Muscle layer of colon (tissue), 2 donors: ENCODE measurements at regions not wholly inside any gene's neighbourhood (a gene's known extent, or its start where the extent isn't known, plus 50 kb on each side); places are given as distances from the start of the nearest gene placed in this dataset.

Experiments used
- H3K27ac ChIP-seq: one replicate; pipeline ENCODE4 v1.7.0; 2013; ENCODE audit warnings: low read depth, mild to moderate bottlenecking, low read length, moderate library complexity
- H3K27me3 ChIP-seq, 2 donors: one replicate each; pipeline ENCODE4 v1.7.0; 2013; ENCODE audit warnings: low read length in 2 of 2, mild to moderate bottlenecking in 2 of 2; ENCODE audit not compliant: insufficient read depth in 2 of 2, control insufficient read depth in 1 of 2
- H3K36me3 ChIP-seq: one replicate; pipeline ENCODE4 v1.7.0; 2013; ENCODE audit warnings: mild to moderate bottlenecking, low read length; ENCODE audit not compliant: insufficient read depth
- H3K4me1 ChIP-seq: one replicate; pipeline ENCODE4 v1.7.0; 2013; ENCODE audit warnings: mild to moderate bottlenecking, low read length; ENCODE audit not compliant: insufficient read depth
- H3K4me3 ChIP-seq, 2 donors: one replicate each; pipeline ENCODE4 v1.7.0; 2013; ENCODE audit warnings: low read length in 2 of 2, low read depth in 1 of 2, mild to moderate bottlenecking in 1 of 2, moderate library complexity in 1 of 2
- H3K9ac ChIP-seq: one replicate; pipeline ENCODE4 v1.7.0; 2013; ENCODE audit warnings: low read length
- H3K9me3 ChIP-seq: one replicate; pipeline ENCODE4 v1.7.0; 2013; ENCODE audit warnings: mild to moderate bottlenecking, low read length
- donor health status: abdominal sarcoma.
- donor health status: Adenocarcinoma of cecum.

GRCh38 chr11:35079611-35080010 lies 59.4 kb upstream of the CD44 start:
- H3K36me3 ChIP-seq, result no peaks in the 10 kb centered on the region
- H3K27ac ChIP-seq, result no peak overlapping the region
- H3K9ac ChIP-seq, result no peak overlapping the region
- H3K9me3 ChIP-seq, result no peaks in the 10 kb centered on the region
- no peak overlapping the region for H3K4me3 ChIP-seq
- H3K4me1 ChIP-seq, result peaks cover 26% of the 10 kb centered on the region
- no peaks in the 10 kb centered on the region for H3K27me3 ChIP-seq

- Histone ChIP-seq H3K4me1 (peaks cover 48% of the 10 kb centered on the region), H3K27me3 (no peaks in the 10 kb centered on the region), H3K9ac (no peak overlapping the region), H3K4me3 (no peak overlapping the region), H3K9me3 (no peaks in the 10 kb centered on the region), H3K36me3 (no peaks in the 10 kb centered on the region), H3K27ac (peak overlapping the region; percentile 59)
Measured at GRCh38 chr11:35082321-35083180, 56.4 kb upstream of the CD44 start.

GRCh38 chr11:35083181-35083430 lies 55.9 kb upstream of the CD44 start:
- Histone ChIP-seq H3K27ac (peak overlapping the region; percentile 59), H3K27me3 (no peaks in the 10 kb centered on the region), H3K9me3 (no peaks in the 10 kb centered on the region), H3K9ac (no peak overlapping the region), H3K4me1 (peaks cover 53% of the 10 kb centered on the region), H3K36me3 (no peaks in the 10 kb centered on the region), H3K4me3 (no peak overlapping the region)

GRCh38 chr11:35083431-35084238 lies 55.3 kb upstream of the CD44 start:
- peak overlapping the region; percentile 71 for H3K27ac ChIP-seq
- H3K4me1 ChIP-seq, result peaks cover 58% of the 10 kb centered on the region
- H3K27me3 ChIP-seq, result no peaks in the 10 kb centered on the region
- H3K9ac ChIP-seq, result no peak overlapping the region
- H3K36me3 ChIP-seq, result no peaks in the 10 kb centered on the region
- H3K9me3 ChIP-seq, result no peaks in the 10 kb centered on the region
- peak overlapping the region in 1 of 2 donors; percentile 19 for H3K4me3 ChIP-seq

- H3K36me3 ChIP-seq, result no peaks in the 10 kb centered on the region
- H3K4me3 ChIP-seq, result no peak overlapping the region
- H3K9ac ChIP-seq, result no peak overlapping the region
- H3K4me1 ChIP-seq, result peaks cover 58% of the 10 kb centered on the region
- no peaks in the 10 kb centered on the region for H3K27me3 ChIP-seq
- no peaks in the 10 kb centered on the region for H3K9me3 ChIP-seq
- H3K27ac ChIP-seq, result peak overlapping the region; percentile 71
Measured at GRCh38 chr11:35084817-35085440, 54.0 kb upstream of the CD44 start.

GRCh38 chr11:35085531-35086165 lies 53.3 kb upstream of the CD44 start:
- no peaks in the 10 kb centered on the region for H3K36me3 ChIP-seq
- H3K27me3 ChIP-seq, result no peaks in the 10 kb centered on the region
- H3K4me3 ChIP-seq, result no peak overlapping the region
- H3K4me1 ChIP-seq, result peaks cover 58% of the 10 kb centered on the region
- H3K9ac ChIP-seq, result no peak overlapping the region
- no peak overlapping the region for H3K27ac ChIP-seq
- H3K9me3 ChIP-seq, result no peaks in the 10 kb centered on the region

- H3K9me3 ChIP-seq, result no peaks in the 10 kb centered on the region
- peaks cover 52% of the 10 kb centered on the region for H3K4me1 ChIP-seq
- no peak overlapping the region for H3K4me3 ChIP-seq
- H3K27me3 ChIP-seq, result no peaks in the 10 kb centered on the region
- H3K27ac ChIP-seq, result no peak overlapping the region
- no peak overlapping the region for H3K9ac ChIP-seq
- no peaks in the 10 kb centered on the region for H3K36me3 ChIP-seq
Measured at GRCh38 chr11:35087648-35088047, 51.3 kb upstream of the CD44 start.

GRCh38 chr11:35088226-35088625 lies 50.7 kb upstream of the CD44 start:
- H3K27me3 ChIP-seq, result no peaks in the 10 kb centered on the region
- H3K27ac ChIP-seq, result no peak overlapping the region
- no peaks in the 10 kb centered on the region for H3K36me3 ChIP-seq
- H3K4me3 ChIP-seq, result no peak overlapping the region
- no peak overlapping the region for H3K9ac ChIP-seq
- H3K9me3 ChIP-seq, result no peaks in the 10 kb centered on the region
- peaks cover 46% of the 10 kb centered on the region for H3K4me1 ChIP-seq

- Histone ChIP-seq H3K27me3 (no peaks in the 10 kb centered on the region), H3K27ac (no peak overlapping the region), H3K36me3 (no peaks in the 10 kb centered on the region), H3K4me1 (peaks cover 42% of the 10 kb centered on the region), H3K9ac (no peak overlapping the region), H3K4me3 (no peak overlapping the region), H3K9me3 (no peaks in the 10 kb centered on the region)
Measured at GRCh38 chr11:35088676-35089075, 50.3 kb upstream of the CD44 start.
